Activated naive CD8-positive, alpha-beta T cell treated with anti-CD3 and anti-CD28 coated beads, Interleukin-2, amount 10 ng/mL, durations not matched to agents 7 days and 5 days (primary cell): ENCODE measurements at regions not wholly inside any gene's neighbourhood (a gene's known extent, or its start where the extent isn't known, plus 50 kb on each side); places are given as distances from the start of the nearest gene placed in this dataset.

Source experiments
- ATAC-seq: fragments of 150-1000 bp; cut with Tn5 transposase; one replicate; pipeline ENCODE4 v1.10.0; 2021; ENCODE audit warnings: low read depth, moderate library complexity
- POLR2A ChIA-PET: fragments of 350-600 bp; sonication (Branson Sonifier 250); formaldehyde crosslinking; loops from one replicate; lab custom pipeline; 2021; ENCODE audit warnings: antibody characterized with exemption; lab: Charles Lee
- DNase-seq: peaks from one replicate; pipeline ENCODE4 v3.0.0; 2021
- H3K27ac Mint-ChIP-seq: one replicate; pipeline ENCODE4 v1.8.0; 2022; ENCODE audit warnings: mild to moderate bottlenecking, mixed read lengths
- H3K27me3 Mint-ChIP-seq: one replicate; pipeline ENCODE4 v1.8.0; 2022; ENCODE audit warnings: mild to moderate bottlenecking, moderate library complexity, mixed read lengths
- H3K36me3 Mint-ChIP-seq: one replicate; pipeline ENCODE4 v1.8.0; 2021; ENCODE audit warnings: mild to moderate bottlenecking, mixed read lengths
- H3K4me1 Mint-ChIP-seq: one replicate; pipeline ENCODE4 v1.8.0; 2021; ENCODE audit warnings: mixed read lengths
- H3K4me3 Mint-ChIP-seq: one replicate; pipeline ENCODE4 v1.8.0; 2022; ENCODE audit warnings: mild to moderate bottlenecking, moderate library complexity, mixed read lengths
- H3K9me3 Mint-ChIP-seq: one replicate; pipeline ENCODE4 v1.8.0; 2021; ENCODE audit warnings: mixed read lengths

DNA sequence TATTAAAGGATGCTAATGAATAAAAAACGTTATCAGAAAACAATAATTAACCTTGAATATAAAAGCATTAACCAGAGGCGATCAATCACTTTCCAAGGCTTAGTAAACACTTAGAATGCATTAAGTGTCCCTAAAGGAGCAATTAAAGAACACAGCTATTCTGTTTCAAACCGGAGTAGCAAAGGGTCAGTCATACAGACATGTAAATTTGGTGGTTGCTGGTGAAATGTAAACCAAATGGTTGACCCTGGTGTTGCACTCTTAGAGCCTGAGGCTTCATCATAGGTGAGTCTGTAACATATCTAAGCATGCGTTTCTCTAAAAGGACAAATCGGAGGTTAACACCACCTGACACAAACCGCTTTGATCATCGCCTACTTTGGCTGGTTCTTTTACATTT, 1280.1 kb downstream of the TYW1 start:
- DNase-seq (no peak), ATAC-seq (no peak)
- no peak overlapping the region for H3K4me3 Mint-ChIP-seq
- no peaks in the 10 kb centered on the region for H3K36me3 Mint-ChIP-seq
- H3K9me3 Mint-ChIP-seq = peaks cover 4% of the 10 kb centered on the region
- H3K4me1 Mint-ChIP-seq = no peaks in the 10 kb centered on the region
- no peaks in the 10 kb centered on the region for H3K27me3 Mint-ChIP-seq
- no peak overlapping the region for H3K27ac Mint-ChIP-seq
- POLR2A ChIA-PET = no interaction called here

DNA sequence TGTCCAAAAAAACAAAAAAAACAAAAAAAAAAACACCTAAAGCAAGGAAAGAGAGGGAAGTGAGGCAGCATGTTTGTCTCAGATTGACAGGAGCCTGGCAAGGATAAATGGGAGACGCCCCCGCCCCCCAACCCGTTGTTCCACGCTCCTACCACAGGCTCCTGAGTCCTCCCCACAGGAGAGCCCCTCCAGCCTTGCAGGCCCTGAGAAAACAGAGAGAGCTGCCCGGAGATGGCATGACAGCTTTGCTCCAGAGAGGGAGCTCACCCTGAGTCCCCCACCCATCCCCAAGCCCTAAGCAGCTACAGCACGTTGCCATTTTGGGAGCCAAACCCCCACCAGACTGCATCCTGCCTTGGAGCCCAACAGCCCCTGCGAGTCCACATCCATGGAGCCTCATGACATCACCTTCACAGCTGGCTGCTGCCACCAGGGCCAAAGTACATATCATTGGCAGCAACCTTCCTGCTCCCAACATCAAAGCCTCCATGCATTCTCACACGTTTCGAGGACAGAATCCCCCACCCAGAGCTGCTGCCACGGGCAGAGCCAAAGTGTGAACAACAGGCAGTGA, 1283.3 kb downstream of the TYW1 start:
- Mint-ChIP-seq H3K9me3 (peaks cover 7% of the 10 kb centered on the region), H3K4me3 (no peak overlapping the region), H3K27ac (no peak overlapping the region), H3K27me3 (no peaks in the 10 kb centered on the region), H3K4me1 (no peaks in the 10 kb centered on the region), H3K36me3 (no peaks in the 10 kb centered on the region)
- POLR2A ChIA-PET = no interaction called here
- DNase-seq (no peak), ATAC-seq (no peak)

DNA sequence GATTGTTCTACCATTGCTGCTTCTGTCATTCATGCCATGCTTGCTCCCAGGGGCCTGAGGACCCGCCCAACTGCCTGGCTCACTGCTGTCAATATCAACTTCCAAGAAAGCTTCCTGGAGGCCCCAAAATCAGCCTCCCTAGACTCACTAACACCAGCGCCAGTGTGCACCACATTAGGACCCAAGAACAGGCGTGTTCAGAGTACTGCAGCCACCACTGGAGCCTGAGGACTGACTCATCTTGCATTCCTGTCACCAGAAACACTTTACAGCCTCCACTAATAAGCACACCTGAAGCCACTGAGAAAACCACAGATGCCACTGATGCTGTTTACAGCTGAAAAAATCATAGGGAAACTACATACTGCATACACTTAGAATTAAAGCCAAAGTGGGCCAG, 1284.3 kb downstream of the TYW1 start:
- POLR2A ChIA-PET = no interaction called here
- Mint-ChIP-seq H3K36me3 (no peaks in the 10 kb centered on the region), H3K4me3 (no peak overlapping the region), H3K27me3 (no peaks in the 10 kb centered on the region), H3K27ac (no peak overlapping the region), H3K9me3 (peaks cover 8% of the 10 kb centered on the region), H3K4me1 (no peaks in the 10 kb centered on the region)
- ATAC-seq (no peak), DNase-seq (no peak)

DNA sequence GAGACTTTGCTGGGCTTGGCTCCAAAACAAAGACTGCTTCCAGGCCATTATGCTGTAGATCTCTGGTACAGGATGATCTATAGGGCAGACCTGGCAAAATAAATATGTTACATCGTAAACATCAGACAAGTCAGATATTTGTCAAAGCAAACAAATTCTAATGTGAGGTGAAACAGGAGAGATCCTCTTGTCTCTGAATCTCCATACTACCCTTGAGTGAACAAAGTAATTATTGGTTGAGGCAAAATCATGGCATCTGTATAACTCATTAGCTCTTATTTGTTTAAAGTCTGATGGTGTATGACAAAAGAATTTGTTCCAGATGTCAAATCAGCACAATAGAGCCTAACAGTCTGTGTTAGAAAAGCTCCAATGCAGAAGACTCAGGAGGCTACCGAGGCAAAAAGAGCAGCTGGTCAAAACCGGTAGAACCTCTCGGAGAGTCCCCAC, 1291.5 kb downstream of the TYW1 start:
- POLR2A ChIA-PET = no interaction called here
- Mint-ChIP-seq H3K36me3 (no peaks in the 10 kb centered on the region), H3K27me3 (no peaks in the 10 kb centered on the region), H3K4me1 (no peaks in the 10 kb centered on the region), H3K9me3 (peaks cover 13% of the 10 kb centered on the region), H3K4me3 (no peak overlapping the region), H3K27ac (no peak overlapping the region)
- no peak for ATAC-seq
- no peak for DNase-seq

DNA sequence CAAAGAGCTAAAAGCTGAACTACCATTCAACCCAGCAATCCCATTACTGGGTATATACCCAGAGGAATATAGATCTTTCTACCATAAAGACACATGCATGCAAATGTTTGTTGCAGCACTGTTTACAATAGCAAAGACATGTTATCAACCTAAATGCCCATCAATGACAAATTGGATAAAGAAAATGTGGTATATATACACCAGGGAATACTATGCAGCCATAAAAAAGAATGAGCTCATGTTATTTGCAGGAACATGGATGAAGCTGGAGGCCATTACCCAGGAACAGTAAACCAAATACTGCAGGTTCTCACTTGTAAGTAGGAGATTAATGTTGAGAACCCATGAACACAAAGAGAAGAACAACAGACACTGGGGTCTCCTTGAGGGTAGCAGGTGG, 1295.1 kb downstream of the TYW1 start:
- POLR2A ChIA-PET = no interaction called here
- Mint-ChIP-seq H3K27me3 (no peaks in the 10 kb centered on the region), H3K9me3 (peaks cover 12% of the 10 kb centered on the region), H3K27ac (no peak overlapping the region), H3K36me3 (no peaks in the 10 kb centered on the region), H3K4me1 (no peaks in the 10 kb centered on the region), H3K4me3 (no peak overlapping the region)
- DNase-seq = no peak
- ATAC-seq = no peak

DNA sequence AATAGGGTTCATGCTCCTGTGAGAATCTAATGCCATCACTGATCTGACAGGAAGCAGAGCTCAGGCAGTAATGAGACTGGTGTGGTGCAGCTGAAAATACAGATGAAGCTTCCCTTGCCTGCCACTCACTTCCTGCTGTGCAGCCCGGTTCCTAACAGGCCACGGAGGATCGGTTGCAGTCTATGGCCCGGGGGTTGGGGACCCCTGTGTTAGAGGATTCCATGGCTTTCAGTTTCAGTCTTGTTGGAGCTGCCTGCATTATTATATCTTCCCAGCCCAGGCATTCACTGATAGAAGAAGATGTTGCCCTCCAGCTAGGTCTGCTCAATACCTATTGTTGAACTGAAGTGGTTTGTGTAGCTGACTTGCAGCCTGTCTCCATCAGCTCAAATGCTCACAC, 1298.8 kb downstream of the TYW1 start:
- Mint-ChIP-seq H3K4me1 (no peaks in the 10 kb centered on the region), H3K27me3 (no peaks in the 10 kb centered on the region), H3K4me3 (no peak overlapping the region), H3K27ac (no peak overlapping the region), H3K36me3 (no peaks in the 10 kb centered on the region), H3K9me3 (peaks cover 15% of the 10 kb centered on the region)
- ATAC-seq (no peak), DNase-seq (no peak)
- POLR2A ChIA-PET = no interaction called here

DNA sequence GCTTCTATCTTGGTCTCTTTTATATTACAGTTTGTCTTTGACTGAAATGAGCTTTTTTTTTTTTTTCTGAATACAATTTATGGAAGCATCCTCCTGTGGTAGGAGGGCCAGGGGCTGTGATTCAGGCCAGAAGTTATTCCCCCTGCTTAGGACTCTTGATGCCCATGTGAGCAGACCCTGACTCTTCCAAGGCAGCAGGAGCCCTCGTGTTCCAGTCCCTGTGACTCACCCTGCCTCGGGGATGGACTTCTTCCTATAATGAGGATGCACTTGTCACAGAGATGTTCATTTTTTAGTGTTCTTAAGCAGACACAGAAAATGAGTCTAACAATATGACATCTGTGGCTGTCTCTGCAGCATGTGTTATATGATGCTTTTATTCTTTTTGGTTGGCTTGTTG, 1293.7 kb upstream of the AUTS2 start:
- H3K36me3 Mint-ChIP-seq = no peaks in the 10 kb centered on the region
- H3K9me3 Mint-ChIP-seq = peaks cover 7% of the 10 kb centered on the region
- DNase-seq (no peak), ATAC-seq (no peak)
- no peaks in the 10 kb centered on the region for H3K4me1 Mint-ChIP-seq
- no peak overlapping the region for H3K4me3 Mint-ChIP-seq
- POLR2A ChIA-PET = no interaction called here
- no peak overlapping the region for H3K27ac Mint-ChIP-seq
- no peaks in the 10 kb centered on the region for H3K27me3 Mint-ChIP-seq

DNA sequence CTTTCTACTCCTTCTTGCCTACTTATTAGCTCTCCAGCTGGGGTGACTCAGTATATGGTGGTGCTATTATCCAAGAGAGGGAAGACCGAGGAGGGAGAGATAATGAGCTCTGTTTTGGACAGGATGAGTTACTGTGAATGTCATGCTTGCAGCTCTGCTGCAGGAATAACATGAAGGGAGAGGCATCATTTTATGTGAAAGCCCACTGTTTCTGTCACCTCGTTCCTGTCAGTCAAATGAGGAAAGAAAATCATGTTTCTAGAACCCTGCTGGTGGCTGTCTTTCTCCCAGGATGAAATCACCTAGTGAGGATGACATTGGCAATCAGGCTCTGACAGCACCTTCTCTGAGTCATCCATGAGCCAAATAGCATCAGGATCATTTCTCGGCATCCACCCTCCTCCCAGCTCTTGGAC, 1291.6 kb upstream of the AUTS2 start:
- H3K36me3 Mint-ChIP-seq = no peaks in the 10 kb centered on the region
- POLR2A ChIA-PET = no interaction called here
- H3K4me3 Mint-ChIP-seq = no peak overlapping the region
- no peaks in the 10 kb centered on the region for H3K4me1 Mint-ChIP-seq
- DNase-seq (no peak), ATAC-seq (no peak)
- no peaks in the 10 kb centered on the region for H3K27me3 Mint-ChIP-seq
- H3K27ac Mint-ChIP-seq = no peak overlapping the region
- H3K9me3 Mint-ChIP-seq = peaks cover 6% of the 10 kb centered on the region

DNA sequence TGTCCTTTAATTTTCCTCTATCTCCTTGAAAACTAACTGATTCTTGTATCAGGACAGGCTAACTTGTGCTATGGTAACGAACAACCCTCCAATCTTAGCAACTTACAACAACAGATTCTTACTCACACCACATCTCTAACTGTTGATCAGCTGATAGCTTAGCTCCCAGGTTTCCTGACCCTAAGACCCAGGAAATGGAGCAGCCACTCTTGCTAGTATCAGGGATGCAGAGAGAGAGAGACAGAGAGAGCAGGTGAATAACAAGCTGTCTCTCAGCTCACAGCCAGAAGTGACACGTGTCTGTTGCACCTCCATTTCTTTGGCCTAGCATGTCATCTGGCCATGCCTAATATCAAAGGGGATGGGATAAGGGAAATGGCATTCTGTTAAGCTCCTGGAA, 1289.0 kb upstream of the AUTS2 start:
- Mint-ChIP-seq H3K27me3 (no peaks in the 10 kb centered on the region), H3K9me3 (peaks cover 9% of the 10 kb centered on the region), H3K4me1 (no peaks in the 10 kb centered on the region), H3K27ac (no peak overlapping the region), H3K4me3 (no peak overlapping the region), H3K36me3 (no peaks in the 10 kb centered on the region)
- no peak for DNase-seq
- POLR2A ChIA-PET = no interaction called here
- ATAC-seq = no peak

DNA sequence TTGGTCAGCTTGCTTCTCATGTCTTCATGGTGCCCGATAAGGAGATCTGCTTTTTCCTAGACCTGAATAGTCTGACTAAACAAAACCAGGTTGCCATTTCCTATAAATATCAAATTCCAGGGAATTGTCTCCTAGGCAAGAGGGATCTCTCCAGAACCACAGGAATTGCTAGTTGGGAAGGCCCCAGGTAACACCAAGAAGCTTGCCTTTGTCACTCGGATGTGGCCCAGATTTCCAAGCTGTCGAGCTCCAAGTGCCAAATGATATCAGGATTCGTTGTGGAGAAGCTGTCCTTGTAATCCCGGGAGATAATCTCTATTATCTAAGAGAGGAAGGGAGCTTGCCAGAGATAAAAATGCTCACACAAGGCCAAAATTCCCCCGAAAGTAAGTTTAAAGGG, 1288.5 kb upstream of the AUTS2 start:
- no peak overlapping the region for H3K4me3 Mint-ChIP-seq
- POLR2A ChIA-PET = interaction anchor here (0.6 kb wide), 1 partner anchor 77 kb away, joined by 4 read pairs; no protein-coding TSS in a partner anchor
- H3K9me3 Mint-ChIP-seq = peaks cover 9% of the 10 kb centered on the region
- no peak overlapping the region for H3K27ac Mint-ChIP-seq
- H3K4me1 Mint-ChIP-seq = no peaks in the 10 kb centered on the region
- DNase-seq (no peak), ATAC-seq (no peak)
- no peaks in the 10 kb centered on the region for H3K36me3 Mint-ChIP-seq
- no peaks in the 10 kb centered on the region for H3K27me3 Mint-ChIP-seq

DNA sequence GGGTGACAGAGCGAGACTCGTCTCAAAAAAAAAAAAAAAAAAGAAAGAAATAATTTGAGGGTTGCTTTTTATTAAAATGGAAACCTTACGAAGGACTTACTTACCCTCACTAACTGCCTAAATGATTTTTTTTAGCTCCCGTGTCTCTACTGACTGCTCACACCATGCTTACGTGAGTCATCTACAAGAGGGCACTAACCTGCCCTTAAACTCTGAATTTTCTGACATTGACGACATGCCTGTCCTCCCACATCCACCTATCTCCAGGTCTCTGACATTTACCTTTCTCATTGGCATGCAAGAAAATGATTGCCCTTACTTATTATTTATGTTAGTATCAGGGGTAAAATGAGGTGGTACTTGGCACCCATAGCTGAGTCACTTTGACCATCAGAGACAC, 1286.3 kb upstream of the AUTS2 start:
- no peak overlapping the region for H3K4me3 Mint-ChIP-seq
- DNase-seq = no peak
- H3K4me1 Mint-ChIP-seq = no peaks in the 10 kb centered on the region
- no peak overlapping the region for H3K27ac Mint-ChIP-seq
- peaks cover 9% of the 10 kb centered on the region for H3K9me3 Mint-ChIP-seq
- no peaks in the 10 kb centered on the region for H3K27me3 Mint-ChIP-seq
- no peak for ATAC-seq
- POLR2A ChIA-PET = no interaction called here
- H3K36me3 Mint-ChIP-seq = no peaks in the 10 kb centered on the region

DNA sequence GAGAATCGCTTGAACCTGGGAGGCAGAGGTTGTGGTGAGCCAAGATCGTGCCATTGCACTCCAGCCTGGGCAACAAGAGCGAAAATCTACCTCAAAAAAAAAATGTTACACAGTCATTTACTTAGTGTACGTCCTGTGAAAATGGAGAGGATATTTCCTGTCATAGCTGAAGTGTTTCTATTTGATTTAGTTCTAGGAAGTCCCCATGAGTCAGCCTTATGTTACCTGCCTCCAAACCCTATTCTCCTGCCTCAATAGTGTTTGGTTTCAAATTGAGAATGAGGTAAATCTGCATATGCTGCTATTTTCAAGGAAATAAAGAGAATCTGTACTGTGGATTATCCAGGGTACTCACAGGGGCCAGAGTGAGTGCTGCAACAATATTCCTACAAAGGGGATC, 1284.5 kb upstream of the AUTS2 start:
- POLR2A ChIA-PET = no interaction called here
- no peak overlapping the region for H3K27ac Mint-ChIP-seq
- H3K27me3 Mint-ChIP-seq = no peaks in the 10 kb centered on the region
- no peaks in the 10 kb centered on the region for H3K36me3 Mint-ChIP-seq
- no peaks in the 10 kb centered on the region for H3K4me1 Mint-ChIP-seq
- no peak for ATAC-seq
- no peak overlapping the region for H3K4me3 Mint-ChIP-seq
- peaks cover 8% of the 10 kb centered on the region for H3K9me3 Mint-ChIP-seq
- DNase-seq = no peak

DNA sequence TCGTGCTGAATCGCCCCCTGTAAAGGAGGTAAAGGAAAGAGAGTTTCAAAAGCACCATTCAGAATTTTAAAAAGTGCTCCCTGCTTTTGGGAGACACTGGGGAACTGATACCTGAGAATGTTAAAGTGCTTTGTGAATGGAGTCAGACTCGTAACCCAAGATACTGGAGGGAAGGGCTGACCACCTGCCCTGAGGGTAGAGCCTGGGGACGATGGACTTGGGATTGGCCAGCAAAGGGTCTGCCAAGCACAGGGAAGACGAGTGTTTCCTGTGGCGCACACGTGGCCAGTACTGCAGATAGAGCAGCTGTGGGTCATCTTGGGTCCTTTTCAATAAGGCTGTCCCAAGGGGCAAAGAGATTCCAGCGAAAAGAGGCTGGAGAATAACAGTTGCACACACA, 1284.1 kb upstream of the AUTS2 start:
- Mint-ChIP-seq H3K27me3 (no peaks in the 10 kb centered on the region), H3K4me1 (no peaks in the 10 kb centered on the region), H3K36me3 (no peaks in the 10 kb centered on the region), H3K27ac (no peak overlapping the region), H3K4me3 (no peak overlapping the region), H3K9me3 (peaks cover 6% of the 10 kb centered on the region)
- no peak for DNase-seq
- POLR2A ChIA-PET = no interaction called here
- no peak for ATAC-seq

DNA sequence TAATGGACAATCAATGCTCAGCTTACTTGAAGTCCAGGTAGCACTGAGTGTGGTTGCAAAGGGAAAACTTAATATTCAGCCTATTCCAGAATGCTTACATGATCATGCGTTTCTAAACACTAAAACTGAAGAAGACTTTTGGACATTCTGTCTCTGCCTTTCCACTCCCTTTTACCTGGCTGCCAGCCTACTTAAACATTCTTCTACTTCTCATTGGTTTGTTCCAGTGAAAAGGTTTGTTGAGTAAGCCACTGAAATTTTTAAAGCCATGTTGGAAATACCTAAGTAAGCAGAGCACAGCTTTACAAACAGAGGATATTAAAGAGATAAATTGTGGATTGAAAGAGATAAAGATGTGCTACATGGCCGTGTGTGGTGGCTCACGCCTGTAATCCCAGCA, 1280.8 kb upstream of the AUTS2 start:
- POLR2A ChIA-PET = no interaction called here
- Mint-ChIP-seq H3K4me3 (no peak overlapping the region), H3K9me3 (peaks cover 1% of the 10 kb centered on the region), H3K27me3 (no peaks in the 10 kb centered on the region), H3K27ac (no peak overlapping the region), H3K4me1 (no peaks in the 10 kb centered on the region), H3K36me3 (no peaks in the 10 kb centered on the region)
- no peak for DNase-seq
- ATAC-seq = no peak

DNA sequence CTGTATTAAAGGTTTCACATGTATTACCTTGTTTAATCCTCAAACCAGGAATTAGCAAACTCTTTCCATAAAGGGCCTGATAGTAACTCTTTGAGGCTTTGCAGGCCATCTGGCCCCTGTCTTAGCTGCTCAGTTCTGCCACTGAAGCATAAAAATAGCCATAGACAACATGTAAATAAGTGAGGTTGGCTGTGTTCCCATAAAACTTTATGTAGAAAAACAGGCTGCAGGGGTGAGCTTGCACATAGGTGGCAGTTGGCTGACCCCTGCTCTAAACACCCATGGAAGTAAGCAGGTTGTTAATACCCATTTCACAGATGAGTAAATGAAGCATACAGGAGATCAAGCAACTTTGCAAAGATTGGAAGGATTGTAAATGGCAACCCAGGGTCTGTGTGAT, 1279.2 kb upstream of the AUTS2 start:
- Mint-ChIP-seq H3K9me3 (peaks cover 2% of the 10 kb centered on the region), H3K27me3 (no peaks in the 10 kb centered on the region), H3K4me3 (no peak overlapping the region), H3K36me3 (no peaks in the 10 kb centered on the region), H3K27ac (no peak overlapping the region), H3K4me1 (no peaks in the 10 kb centered on the region)
- DNase-seq (no peak), ATAC-seq (no peak)
- POLR2A ChIA-PET = no interaction called here
